ENCODE measurements at regions not wholly inside any gene's neighbourhood (a gene's known extent, or its start where the extent isn't known, plus 50 kb on each side); places are given as distances from the start of the nearest gene placed in this dataset.

DNA sequence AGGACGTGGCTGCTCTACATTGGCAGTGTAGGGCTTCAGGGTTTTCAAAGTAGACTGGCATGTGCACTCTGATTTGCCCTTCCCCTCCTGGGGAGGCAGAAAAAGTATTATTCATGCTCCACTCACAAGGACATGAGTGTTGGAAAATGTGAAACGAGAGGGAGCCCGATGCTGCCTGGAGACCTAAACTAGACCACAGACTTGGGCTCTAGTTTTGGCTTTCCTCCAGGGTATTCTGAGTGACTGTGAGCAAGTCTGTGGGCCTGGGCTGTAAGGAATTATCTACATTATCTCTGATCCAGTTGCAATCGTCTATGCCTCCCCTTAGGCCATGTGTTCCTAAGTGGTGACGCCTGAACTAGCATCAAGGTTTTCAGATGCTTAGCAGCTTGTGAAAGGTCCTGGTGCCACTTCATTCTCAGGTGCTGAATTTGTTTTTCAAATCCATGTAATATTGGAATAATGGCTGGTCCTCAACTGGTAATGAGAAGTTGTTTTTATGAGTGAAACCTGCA lies 55.0 kb downstream of the MRPL57 start:
- Histone ChIP-seq H3K27me3 (ENCODE audit: insufficient read depth, poor library complexity, severe bottlenecking) (no peaks in the 10 kb centered on the region), H3K27ac (replicated peaks) (no peak overlapping the region), H3K4me3 (replicated peaks; ENCODE audit: insufficient read depth, low read length) (no peak overlapping the region)
- TF ChIP-seq, protein P1, sequence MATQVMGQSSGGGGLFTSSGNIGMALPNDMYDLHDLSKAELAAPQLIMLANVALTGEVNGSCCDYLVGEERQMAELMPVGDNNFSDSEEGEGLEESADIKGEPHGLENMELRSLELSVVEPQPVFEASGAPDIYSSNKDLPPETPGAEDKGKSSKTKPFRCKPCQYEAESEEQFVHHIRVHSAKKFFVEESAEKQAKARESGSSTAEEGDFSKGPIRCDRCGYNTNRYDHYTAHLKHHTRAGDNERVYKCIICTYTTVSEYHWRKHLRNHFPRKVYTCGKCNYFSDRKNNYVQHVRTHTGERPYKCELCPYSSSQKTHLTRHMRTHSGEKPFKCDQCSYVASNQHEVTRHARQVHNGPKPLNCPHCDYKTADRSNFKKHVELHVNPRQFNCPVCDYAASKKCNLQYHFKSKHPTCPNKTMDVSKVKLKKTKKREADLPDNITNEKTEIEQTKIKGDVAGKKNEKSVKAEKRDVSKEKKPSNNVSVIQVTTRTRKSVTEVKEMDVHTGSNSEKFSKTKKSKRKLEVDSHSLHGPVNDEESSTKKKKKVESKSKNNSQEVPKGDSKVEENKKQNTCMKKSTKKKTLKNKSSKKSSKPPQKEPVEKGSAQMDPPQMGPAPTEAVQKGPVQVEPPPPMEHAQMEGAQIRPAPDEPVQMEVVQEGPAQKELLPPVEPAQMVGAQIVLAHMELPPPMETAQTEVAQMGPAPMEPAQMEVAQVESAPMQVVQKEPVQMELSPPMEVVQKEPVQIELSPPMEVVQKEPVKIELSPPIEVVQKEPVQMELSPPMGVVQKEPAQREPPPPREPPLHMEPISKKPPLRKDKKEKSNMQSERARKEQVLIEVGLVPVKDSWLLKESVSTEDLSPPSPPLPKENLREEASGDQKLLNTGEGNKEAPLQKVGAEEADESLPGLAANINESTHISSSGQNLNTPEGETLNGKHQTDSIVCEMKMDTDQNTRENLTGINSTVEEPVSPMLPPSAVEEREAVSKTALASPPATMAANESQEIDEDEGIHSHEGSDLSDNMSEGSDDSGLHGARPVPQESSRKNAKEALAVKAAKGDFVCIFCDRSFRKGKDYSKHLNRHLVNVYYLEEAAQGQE (IDR thresholded peaks at IDR 0.05; ENCODE audit: insufficient replicate concordance, low read depth): no peak
- TF ChIP-seq SPI1 (IDR thresholded peaks at IDR 0.05; ENCODE audit: borderline replicate concordance, low read depth) (no peak), GABPA (IDR thresholded peaks at IDR 0.05; ENCODE audit: low read depth) (no peak), POLR2AphosphoS5 (IDR thresholded peaks at IDR 0.05; ENCODE audit: low read depth) (no peak)
- TF ChIP-seq, protein P2, sequence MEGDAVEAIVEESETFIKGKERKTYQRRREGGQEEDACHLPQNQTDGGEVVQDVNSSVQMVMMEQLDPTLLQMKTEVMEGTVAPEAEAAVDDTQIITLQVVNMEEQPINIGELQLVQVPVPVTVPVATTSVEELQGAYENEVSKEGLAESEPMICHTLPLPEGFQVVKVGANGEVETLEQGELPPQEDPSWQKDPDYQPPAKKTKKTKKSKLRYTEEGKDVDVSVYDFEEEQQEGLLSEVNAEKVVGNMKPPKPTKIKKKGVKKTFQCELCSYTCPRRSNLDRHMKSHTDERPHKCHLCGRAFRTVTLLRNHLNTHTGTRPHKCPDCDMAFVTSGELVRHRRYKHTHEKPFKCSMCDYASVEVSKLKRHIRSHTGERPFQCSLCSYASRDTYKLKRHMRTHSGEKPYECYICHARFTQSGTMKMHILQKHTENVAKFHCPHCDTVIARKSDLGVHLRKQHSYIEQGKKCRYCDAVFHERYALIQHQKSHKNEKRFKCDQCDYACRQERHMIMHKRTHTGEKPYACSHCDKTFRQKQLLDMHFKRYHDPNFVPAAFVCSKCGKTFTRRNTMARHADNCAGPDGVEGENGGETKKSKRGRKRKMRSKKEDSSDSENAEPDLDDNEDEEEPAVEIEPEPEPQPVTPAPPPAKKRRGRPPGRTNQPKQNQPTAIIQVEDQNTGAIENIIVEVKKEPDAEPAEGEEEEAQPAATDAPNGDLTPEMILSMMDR (IDR thresholded peaks at IDR 0.05; ENCODE audit: insufficient read depth, low read length): no peak
- no peak for DNase-seq (ENCODE audit: low read depth in 1 of 2, low spot score in 1 of 2)

DNA sequence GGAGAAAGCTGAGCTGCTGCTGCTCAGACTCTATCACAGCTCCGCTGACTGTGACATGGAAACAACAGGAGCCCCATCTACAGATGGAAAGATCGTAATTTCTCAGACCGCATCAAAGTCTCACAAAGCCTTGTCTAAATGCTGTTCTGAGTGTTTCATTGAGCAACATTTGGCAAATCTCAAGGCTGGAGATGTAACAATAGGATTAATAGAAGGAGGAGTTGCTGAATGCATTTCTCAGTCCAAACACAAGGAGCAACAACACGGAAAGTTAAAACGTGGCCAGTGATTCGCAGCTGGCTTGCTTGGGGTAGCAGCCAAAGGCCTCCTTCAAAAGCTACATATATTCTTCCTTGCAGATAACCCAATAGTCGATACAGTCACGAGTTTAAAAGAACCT lies 55.7 kb downstream of the MRPL57 start:
- TF ChIP-seq SPI1 (IDR thresholded peaks at IDR 0.05; ENCODE audit: borderline replicate concordance, low read depth) (no peak), GABPA (IDR thresholded peaks at IDR 0.05; ENCODE audit: low read depth) (no peak), POLR2AphosphoS5 (IDR thresholded peaks at IDR 0.05; ENCODE audit: low read depth) (no peak)
- TF ChIP-seq, protein P2 (IDR thresholded peaks at IDR 0.05; ENCODE audit: insufficient read depth, low read length): no peak
- TF ChIP-seq, protein P1 (IDR thresholded peaks at IDR 0.05; ENCODE audit: insufficient replicate concordance, low read depth): no peak
- DNase-seq (ENCODE audit: low read depth in 1 of 2, low spot score in 1 of 2): no peak
- no peak overlapping the region for H3K4me3 ChIP-seq (replicated peaks; ENCODE audit: insufficient read depth, low read length)
- no peaks in the 10 kb centered on the region for H3K27me3 ChIP-seq (ENCODE audit: insufficient read depth, poor library complexity, severe bottlenecking)
- no peak overlapping the region for H3K27ac ChIP-seq (replicated peaks)

DNA sequence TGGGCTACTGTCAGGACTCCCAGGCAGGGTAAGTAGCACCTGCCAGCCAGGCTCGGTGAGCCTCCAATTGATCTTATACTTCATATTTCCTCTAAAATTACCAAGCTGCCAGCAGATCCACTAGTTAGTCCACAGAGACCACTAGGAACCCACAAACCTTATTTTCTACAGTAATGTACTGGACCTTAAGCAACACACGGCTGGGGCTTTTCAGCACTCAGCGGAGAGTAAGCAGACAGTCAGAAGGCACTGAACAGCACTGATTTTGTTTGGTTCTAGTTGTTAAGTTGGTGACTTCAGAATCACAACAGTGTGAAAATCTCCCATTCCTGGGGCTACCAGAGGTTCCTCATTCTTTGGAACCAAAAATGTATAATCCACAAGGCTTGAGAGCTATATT lies 56.1 kb downstream of the MRPL57 start:
- Histone ChIP-seq H3K27me3 (ENCODE audit: insufficient read depth, poor library complexity, severe bottlenecking) (no peaks in the 10 kb centered on the region), H3K27ac (replicated peaks) (no peak overlapping the region), H3K4me3 (replicated peaks; ENCODE audit: insufficient read depth, low read length) (no peak overlapping the region)
- DNase-seq (ENCODE audit: low read depth in 1 of 2, low spot score in 1 of 2): no peak
- TF ChIP-seq, protein P1 (IDR thresholded peaks at IDR 0.05; ENCODE audit: insufficient replicate concordance, low read depth): no peak
- no peak for TF ChIP-seq GABPA (IDR thresholded peaks at IDR 0.05; ENCODE audit: low read depth)
- TF ChIP-seq POLR2AphosphoS5 (IDR thresholded peaks at IDR 0.05; ENCODE audit: low read depth): no peak
- TF ChIP-seq, protein P2 (IDR thresholded peaks at IDR 0.05; ENCODE audit: insufficient read depth, low read length): no peak
- TF ChIP-seq SPI1 (IDR thresholded peaks at IDR 0.05; ENCODE audit: borderline replicate concordance, low read depth): no peak

Measured in HL-60 (cell line).